CD4-positive, alpha-beta T cell treated with Interleukin-17A for 1 hour (primary cell): ENCODE measurements at regions not wholly inside any gene's neighbourhood (a gene's known extent, or its start where the extent isn't known, plus 50 kb on each side); places are given as distances from the start of the nearest gene placed in this dataset.

Experiments
- DNase-seq: peaks from one replicate; pipeline ENCODE4 v3.0.0-alpha.2; 2020

DNA sequence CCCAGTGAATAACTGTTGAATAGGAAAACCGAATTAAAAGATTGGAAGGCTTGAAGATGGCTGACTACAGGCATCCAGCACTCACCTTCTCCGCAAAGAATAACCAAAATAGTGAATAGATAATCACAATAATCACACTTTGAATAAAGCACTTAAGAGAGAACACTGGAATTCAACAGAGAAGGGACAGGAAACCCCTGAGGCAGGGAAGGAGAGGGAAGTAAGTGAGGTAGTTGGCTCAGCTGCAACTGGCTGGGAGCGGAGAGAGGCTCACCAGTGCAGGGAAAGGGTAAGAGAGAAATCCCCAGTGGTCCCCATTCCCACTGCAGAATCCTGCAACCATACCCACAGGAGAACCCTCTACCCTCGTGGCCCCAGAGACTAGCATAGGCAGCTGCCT, 246.6 kb upstream of the NCKAP5 start:
- no peak for DNase-seq

- DNase-seq = no peak
Observed at GRCh38 chr2:133816037-133816436, 247.8 kb upstream of the NCKAP5 start.

GRCh38 chr2:133817680-133818566, 249.7 kb upstream of the NCKAP5 start:
- DNase-seq = no peak

GRCh38 chr2:133818661-133819060, 250.4 kb upstream of the NCKAP5 start:
- DNase-seq = no peak

GRCh38 chr2:133819906-133820305, 251.6 kb upstream of the NCKAP5 start:
- no peak for DNase-seq

GRCh38 chr2:133821107-133821760, 253.0 kb upstream of the NCKAP5 start:
- DNase-seq = no peak

- no peak for DNase-seq
Observed at GRCh38 chr2:133822517-133823225, 254.4 kb upstream of the NCKAP5 start.

DNA sequence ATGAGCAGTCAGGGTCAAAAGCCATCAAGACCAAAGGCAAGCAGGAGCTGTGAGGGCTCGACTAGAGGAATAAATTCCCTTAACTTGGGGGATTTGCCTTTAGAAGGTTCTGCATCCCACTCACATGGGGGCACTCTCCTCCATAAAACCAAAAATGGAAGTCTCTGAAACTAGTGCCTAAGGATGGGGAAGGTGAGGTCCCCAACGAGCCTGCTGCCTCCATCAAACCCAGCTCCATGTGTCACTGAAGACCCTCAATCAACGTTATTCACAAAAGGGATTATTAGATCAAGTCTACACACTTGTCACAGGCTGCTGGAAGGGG, 254.9 kb upstream of the NCKAP5 start:
- no peak for DNase-seq

GRCh38 chr2:133824869-133825268, 256.6 kb upstream of the NCKAP5 start:
- DNase-seq = no peak

DNA sequence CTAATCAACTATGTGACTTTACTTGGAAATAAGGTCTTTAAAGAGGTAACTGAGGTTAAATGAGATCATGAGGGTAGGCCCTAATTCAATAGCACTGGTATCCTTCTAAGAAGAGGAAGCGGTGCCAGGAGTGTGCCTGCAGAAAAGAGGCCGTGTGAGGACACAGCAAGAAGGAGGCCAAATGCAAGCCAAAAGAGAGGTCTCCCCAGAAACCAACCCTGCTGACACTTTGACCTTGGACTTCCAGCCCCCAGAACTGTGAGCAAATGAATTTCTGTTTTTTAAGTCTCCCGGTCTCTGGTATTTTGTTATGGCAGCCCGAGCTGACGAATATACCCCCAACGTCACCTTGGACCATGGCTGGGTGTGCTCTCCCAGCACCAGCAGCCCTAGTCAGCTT, 257.5 kb upstream of the NCKAP5 start:
- DNase-seq = no peak

DNA sequence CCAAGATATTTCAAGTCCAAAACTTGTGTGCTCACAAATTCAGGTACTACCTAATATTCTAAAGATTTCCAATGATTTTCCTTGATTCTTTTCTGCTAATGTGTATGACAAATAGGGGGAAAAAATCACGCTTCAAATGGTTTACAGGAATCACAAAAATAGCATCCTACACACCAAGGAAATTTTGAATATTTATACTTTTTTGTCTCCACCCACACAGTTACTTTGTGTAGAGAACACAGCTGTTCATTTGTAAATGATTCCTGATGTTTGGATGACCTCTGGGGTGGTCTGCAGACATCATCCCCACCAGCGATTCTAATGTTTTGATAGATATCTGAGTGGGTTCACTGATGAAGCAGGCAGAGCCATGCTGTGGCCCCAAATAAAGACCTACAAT, 260.6 kb upstream of the NCKAP5 start:
- DNase-seq = no peak

DNA sequence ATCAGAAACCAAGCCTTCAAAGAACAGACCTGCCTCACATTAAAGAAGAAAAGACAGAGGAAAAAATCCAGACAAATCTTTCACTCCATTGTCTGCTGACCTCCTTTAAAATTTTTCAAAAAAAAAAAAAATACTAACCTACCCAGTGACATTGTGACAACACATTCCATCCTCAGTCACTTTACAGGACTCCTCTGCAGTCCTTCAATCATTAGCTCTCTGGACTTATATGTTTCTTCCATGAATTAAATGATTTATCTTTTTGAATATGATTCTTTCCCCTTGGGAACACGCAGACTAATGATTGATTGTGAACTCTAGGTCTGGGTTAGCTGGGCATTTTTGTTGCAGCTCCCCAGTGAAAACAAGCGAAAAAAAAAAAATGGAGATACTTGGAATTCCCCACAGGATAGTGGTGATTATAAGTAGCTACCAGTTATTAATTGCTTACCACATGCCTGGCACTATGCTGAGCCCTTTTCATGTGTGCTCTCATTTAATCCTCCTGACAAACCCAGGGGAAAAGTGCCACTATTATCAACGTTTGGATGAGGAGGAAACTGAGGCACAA, 261.3 kb upstream of the NCKAP5 start:
- DNase-seq = no peak

DNA sequence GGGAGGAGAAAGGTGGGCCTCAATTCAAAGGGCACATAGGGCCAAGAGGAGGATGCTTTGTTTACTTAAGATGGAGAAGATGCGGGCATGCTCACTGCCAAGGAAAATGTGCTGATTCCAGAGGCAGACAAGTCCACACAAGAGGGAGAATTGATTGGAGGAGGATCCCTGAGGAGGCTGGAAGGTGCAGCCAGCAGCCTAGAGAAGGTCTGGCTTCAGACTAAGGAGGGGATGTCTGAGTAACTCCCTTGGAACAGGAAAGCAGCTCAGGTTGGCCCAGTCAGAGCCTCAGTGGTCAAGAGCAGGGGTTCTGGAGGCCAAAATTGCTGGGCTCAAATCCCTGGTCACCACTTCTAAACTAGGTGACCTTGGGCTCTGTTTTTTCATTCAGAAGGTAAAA, 265.5 kb upstream of the NCKAP5 start:
- no peak for DNase-seq

- DNase-seq = no peak
Observed at GRCh38 chr2:133835821-133836619, 267.8 kb upstream of the NCKAP5 start.

DNA sequence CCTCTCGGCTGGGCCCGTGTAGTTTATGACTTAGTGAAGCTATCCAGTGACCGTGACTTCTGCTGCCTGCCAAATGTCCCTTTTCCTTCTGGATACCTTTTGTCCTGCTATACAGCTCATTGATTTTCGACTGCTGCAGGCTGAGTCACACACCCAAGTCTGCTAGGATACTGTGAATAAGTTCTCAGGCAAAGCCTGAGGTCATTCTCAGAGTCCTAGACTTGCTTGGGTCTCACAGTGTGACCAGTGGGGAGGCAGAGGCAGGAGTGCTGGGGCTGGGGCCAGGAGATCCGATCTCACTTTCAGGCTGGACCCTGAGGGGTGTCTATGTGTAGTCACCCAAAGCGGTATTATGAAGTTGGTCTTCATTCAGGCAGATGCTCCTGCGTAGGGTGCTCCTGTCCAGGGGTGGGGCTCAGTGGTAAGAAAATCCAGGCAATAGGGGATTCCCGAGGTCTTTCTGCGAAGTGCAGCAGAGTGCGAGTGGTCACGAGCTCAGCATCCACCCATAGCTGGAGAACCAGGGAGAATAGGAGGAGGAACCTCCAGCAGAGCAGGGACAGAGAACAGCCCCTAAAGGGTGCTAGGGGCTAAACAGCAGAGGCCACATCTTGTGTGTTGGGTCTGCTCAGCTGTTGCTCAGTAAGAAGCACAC, 268.6 kb upstream of the NCKAP5 start:
- no peak for DNase-seq

GRCh38 chr2:133837441-133838094, 269.3 kb upstream of the NCKAP5 start:
- no peak for DNase-seq

DNA sequence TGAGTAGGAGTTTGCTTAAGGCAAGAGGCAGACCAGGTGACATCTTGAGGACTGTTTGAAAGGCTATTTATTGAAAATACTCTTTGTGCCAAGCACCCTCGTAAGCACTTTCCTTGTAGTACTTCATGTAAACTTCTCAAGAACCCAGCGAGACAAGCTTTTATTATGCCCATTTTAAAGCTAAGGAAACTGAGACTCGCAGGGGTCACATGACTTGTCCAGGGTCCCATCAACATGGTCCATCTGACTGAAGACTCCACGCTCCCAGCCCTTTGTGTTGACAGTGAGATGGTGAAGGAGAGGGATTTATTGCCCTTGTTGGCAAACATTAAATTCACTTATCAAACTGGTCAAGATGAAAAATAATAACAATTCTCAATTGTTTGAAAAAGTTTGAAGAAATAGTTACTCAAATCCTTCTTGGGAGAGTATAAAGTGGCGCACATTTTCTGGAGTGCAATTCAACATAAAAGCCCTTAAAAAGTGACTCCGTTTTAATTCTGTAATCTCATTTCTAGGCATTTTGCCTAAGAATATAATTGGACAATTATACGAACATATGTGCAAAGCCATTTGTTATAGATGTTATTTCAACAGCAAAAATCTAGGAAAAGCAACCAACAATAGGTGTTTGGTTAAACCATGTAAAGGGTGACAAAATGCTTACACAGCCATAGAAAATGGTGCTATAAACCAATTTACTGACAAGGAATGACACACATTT, 270.5 kb upstream of the NCKAP5 start:
- no peak for DNase-seq

DNA sequence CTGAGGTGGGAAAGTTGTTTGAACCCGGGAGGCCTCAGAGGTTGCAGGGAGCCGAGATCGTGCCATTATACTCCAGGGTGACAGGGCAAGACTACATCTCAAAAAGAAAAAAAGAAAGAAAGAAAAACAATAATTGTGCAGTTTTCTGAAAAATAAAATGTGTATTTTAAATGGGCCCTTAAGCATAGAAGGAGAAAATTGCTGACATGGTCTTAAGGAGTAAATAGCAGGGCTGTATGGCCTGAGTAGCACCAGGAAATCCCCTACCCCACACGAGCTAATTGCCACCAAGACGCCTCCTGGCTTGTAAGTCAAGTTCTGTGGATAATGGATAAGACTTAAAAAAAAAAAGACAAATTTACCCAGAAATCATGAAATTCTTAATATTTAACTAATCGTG, 271.4 kb upstream of the NCKAP5 start:
- DNase-seq = no peak

DNA sequence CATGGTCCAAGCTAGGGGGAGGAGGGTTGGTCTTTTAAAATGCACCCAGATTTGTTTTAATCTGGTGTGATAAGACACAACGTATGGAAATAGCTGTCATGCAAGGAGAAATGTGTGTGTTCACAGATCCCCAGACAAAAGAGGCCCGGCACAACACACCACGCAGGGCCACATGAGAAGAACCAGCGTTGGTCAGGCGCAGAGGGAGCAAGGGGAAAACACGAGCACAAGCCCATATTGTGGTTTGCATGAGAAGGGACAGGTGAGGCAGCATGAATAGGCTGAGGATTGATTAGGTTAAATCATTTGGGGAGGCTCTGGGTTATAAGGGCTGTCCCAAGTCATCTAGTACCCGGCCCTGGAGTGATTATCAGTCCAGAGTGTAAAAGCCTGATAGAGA, 272.5 kb upstream of the NCKAP5 start:
- DNase-seq = no peak

DNA sequence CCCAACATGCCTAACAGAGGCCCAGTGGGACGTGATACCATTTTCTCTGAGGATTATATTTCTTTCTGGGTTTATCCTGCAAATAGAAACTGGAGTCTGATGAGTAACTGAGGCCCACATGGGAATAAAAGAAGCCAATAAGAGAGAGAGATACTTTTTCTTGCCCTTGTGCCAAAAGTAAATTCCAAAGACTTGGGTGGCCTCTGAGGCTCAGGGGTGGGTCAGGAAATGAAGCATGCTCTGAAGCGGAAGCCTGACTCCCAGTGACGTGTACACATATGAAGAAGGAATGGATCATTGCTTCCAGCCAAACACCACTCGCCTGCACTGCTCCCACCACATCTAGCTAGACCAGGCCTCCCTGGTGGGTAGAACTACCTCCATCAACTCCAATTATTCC, 273.6 kb upstream of the NCKAP5 start:
- DNase-seq = no peak

GRCh38 chr2:133842446-133842845, 274.2 kb upstream of the NCKAP5 start:
- DNase-seq = no peak
